HL-60 (cell line): ENCODE measurements at regions not wholly inside any gene's neighbourhood (a gene's known extent, or its start where the extent isn't known, plus 50 kb on each side); places are given as distances from the start of the nearest gene placed in this dataset.

Experiments
- POLR2AphosphoS5 ChIP-seq: IDR thresholded peaks from 2 replicates; pipeline ENCODE4 v1.6.1; 2012; ENCODE audit warnings: low read depth
- SPI1 ChIP-seq: IDR thresholded peaks from 2 replicates; pipeline ENCODE4 v1.6.1; 2012; ENCODE audit warnings: low read depth, mild to moderate bottlenecking, borderline replicate concordance
- TF ChIP-seq, protein P1 (sequence below): IDR thresholded peaks from one replicate; pipeline ENCODE4 v1.5.1; 2011; ENCODE audit warnings: low read length, control low read depth, inconsistent platforms; ENCODE audit not compliant: insufficient read depth
- TF ChIP-seq, protein P2 (sequence below): IDR thresholded peaks from 2 replicates; pipeline ENCODE4 v1.6.1; 2012; ENCODE audit warnings: low read depth; ENCODE audit not compliant: insufficient replicate concordance

DNA sequence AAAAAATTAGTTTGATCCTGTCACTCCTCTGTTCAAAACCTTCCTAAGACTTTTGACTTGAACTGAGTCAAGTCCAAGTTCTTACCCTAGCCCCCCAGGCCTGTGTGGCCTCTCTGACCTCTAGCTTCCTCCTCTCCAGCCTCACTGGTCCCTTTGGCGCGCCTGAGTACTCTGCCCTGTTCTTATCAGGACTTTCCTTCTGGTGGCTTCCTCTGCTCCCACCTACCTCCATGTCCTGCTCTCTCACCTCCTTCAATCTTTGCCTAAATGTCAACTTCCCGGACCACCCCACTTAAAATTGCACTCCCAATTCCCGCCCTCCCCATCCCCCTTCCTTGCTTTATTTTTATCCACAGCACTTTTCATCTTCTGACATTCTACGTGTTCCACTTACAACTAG is 526.1 kb upstream of the KLF4 start:
- TF ChIP-seq POLR2AphosphoS5, result no peak
- TF ChIP-seq, protein P1, sequence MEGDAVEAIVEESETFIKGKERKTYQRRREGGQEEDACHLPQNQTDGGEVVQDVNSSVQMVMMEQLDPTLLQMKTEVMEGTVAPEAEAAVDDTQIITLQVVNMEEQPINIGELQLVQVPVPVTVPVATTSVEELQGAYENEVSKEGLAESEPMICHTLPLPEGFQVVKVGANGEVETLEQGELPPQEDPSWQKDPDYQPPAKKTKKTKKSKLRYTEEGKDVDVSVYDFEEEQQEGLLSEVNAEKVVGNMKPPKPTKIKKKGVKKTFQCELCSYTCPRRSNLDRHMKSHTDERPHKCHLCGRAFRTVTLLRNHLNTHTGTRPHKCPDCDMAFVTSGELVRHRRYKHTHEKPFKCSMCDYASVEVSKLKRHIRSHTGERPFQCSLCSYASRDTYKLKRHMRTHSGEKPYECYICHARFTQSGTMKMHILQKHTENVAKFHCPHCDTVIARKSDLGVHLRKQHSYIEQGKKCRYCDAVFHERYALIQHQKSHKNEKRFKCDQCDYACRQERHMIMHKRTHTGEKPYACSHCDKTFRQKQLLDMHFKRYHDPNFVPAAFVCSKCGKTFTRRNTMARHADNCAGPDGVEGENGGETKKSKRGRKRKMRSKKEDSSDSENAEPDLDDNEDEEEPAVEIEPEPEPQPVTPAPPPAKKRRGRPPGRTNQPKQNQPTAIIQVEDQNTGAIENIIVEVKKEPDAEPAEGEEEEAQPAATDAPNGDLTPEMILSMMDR, result no peak
- TF ChIP-seq, protein P2, sequence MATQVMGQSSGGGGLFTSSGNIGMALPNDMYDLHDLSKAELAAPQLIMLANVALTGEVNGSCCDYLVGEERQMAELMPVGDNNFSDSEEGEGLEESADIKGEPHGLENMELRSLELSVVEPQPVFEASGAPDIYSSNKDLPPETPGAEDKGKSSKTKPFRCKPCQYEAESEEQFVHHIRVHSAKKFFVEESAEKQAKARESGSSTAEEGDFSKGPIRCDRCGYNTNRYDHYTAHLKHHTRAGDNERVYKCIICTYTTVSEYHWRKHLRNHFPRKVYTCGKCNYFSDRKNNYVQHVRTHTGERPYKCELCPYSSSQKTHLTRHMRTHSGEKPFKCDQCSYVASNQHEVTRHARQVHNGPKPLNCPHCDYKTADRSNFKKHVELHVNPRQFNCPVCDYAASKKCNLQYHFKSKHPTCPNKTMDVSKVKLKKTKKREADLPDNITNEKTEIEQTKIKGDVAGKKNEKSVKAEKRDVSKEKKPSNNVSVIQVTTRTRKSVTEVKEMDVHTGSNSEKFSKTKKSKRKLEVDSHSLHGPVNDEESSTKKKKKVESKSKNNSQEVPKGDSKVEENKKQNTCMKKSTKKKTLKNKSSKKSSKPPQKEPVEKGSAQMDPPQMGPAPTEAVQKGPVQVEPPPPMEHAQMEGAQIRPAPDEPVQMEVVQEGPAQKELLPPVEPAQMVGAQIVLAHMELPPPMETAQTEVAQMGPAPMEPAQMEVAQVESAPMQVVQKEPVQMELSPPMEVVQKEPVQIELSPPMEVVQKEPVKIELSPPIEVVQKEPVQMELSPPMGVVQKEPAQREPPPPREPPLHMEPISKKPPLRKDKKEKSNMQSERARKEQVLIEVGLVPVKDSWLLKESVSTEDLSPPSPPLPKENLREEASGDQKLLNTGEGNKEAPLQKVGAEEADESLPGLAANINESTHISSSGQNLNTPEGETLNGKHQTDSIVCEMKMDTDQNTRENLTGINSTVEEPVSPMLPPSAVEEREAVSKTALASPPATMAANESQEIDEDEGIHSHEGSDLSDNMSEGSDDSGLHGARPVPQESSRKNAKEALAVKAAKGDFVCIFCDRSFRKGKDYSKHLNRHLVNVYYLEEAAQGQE, result no peak
- no peak for TF ChIP-seq SPI1
